Natural killer cell treated with Interleukin-12 subunit alpha and Interleukin-12 subunit beta and Interleukin-15 and Interleukin-18, amount 100 ng/mL, for 72 hours (primary cell): ENCODE measurements at regions not wholly inside any gene's neighbourhood (a gene's known extent, or its start where the extent isn't known, plus 50 kb on each side); places are given as distances from the start of the nearest gene placed in this dataset.
"Not testable (repeated sequence)": the region's sequence is repeated elsewhere in the genome, so short reads cannot be mapped to it uniquely, and the experiment has no call there.

Source experiments
- ATAC-seq, 2 donors: fragments of 150-1000 bp; cut with Tn5 transposase in 1 of 2; sonication (Bioruptor Pico), chemical (Tn5 transposase) in 1 of 2; 2 replicates each; pipeline ENCODE4 v1.10.0; 2021
- DNase-seq: peaks from one replicate; pipeline ENCODE4 v3.0.0; 2022; ENCODE audit warnings: low spot score
- H3K27ac Mint-ChIP-seq, 2 donors: 1 replicate in 1 of 2; 2 replicates in 1 of 2; pipeline ENCODE4 v1.8.0; 2022; ENCODE audit warnings: mixed read lengths in 2 of 2, mild to moderate bottlenecking in 1 of 2, moderate library complexity in 1 of 2
- H3K27me3 Mint-ChIP-seq, 2 donors: 1 replicate in 1 of 2; 2 replicates in 1 of 2; pipeline ENCODE4 v1.8.0; 2022; ENCODE audit warnings: mixed read lengths in 2 of 2
- H3K36me3 Mint-ChIP-seq: one replicate; pipeline ENCODE4 v1.8.0; 2022; ENCODE audit warnings: mixed read lengths
- H3K4me1 Mint-ChIP-seq, 2 donors: 1 replicate in 1 of 2; 2 replicates in 1 of 2; pipeline ENCODE4 v1.8.0; 2022; ENCODE audit warnings: low read depth in 2 of 2, mixed read lengths in 2 of 2, mild to moderate bottlenecking in 1 of 2
- H3K4me3 Mint-ChIP-seq: one replicate; pipeline ENCODE4 v1.8.0; 2022; ENCODE audit warnings: mixed read lengths
- H3K9me3 Mint-ChIP-seq: 2 replicates; pipeline ENCODE4 v1.8.0; 2022; ENCODE audit warnings: mixed read lengths

DNA sequence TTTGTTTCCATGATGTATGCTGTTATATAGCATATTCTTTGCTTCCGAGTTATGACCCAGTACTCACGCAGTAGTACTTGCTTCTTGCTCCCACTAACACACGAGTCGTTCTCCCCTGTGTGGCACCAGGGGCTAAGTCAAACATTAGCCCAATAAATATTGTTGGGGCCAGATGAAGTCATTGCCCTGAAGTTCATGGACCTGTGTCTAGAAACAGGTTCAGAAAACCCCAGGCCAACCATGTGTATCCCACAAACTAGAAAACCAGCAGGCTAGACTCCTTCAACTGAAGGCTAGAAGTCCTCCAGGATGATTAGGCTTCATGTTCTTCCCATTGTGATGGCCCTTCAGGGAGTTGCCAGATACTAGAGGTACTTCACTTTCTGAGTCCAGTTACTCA, 198.2 kb upstream of the RBM19 start:
- Mint-ChIP-seq H3K4me3 (no peak overlapping the region), H3K36me3 (no peaks in the 10 kb centered on the region), H3K4me1 (no peaks in the 10 kb centered on the region), H3K27me3 (peaks cover 0 to 6% of the 10 kb centered on the region in 2 donors), H3K9me3 (no peaks in the 10 kb centered on the region), H3K27ac (no peak overlapping the region)
- no peak for DNase-seq
- ATAC-seq: no peak

DNA sequence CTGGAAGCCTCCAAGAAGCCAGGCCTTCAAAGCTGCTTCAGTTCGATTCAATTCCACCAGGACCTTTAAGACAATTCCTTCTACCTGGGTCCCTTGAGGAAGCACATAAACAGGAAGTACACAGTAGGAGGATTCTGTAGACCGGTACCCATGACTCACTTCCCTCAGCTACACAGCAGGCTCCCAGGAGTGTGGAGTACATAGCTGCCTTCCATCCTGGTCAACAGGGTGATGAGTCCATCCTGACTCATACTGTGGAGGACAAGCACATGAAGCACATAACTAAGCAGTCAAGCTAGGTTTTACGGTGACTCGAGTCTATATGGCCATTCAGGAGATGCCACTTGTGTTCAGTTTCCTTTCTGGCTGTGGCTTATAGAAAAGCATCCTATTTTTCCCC, 197.6 kb upstream of the RBM19 start:
- DNase-seq: no peak
- Mint-ChIP-seq H3K4me3 (no peak overlapping the region), H3K4me1 (no peaks in the 10 kb centered on the region), H3K27me3 (peaks cover 0 to 6% of the 10 kb centered on the region in 2 donors), H3K9me3 (no peaks in the 10 kb centered on the region), H3K27ac (no peak overlapping the region), H3K36me3 (no peaks in the 10 kb centered on the region)
- no peak for ATAC-seq

DNA sequence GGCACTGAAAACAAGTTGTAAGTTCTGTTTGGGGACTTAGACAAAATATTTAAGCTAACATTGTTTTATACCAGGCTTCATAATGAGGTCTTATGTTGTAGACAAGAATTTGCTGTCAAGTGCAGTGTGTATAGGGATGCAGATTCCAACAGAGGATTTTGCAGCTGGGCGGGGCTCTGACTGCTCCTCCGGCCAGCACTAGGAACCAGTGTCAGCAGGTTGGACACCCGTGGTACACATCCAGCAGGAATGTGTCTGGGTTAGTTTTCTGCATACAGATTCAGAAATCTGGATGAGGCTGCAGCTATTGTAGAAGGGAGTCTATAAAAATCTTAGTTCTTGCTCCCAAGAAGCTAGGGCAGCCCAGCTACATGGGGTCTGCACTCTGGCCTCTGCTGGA, 194.3 kb upstream of the RBM19 start:
- Mint-ChIP-seq H3K27me3 (peaks cover 0 to 8% of the 10 kb centered on the region in 2 donors), H3K27ac (no peak overlapping the region), H3K36me3 (no peaks in the 10 kb centered on the region), H3K4me1 (no peaks in the 10 kb centered on the region), H3K9me3 (no peaks in the 10 kb centered on the region), H3K4me3 (no peak overlapping the region)
- ATAC-seq (no peak), DNase-seq (no peak)

DNA sequence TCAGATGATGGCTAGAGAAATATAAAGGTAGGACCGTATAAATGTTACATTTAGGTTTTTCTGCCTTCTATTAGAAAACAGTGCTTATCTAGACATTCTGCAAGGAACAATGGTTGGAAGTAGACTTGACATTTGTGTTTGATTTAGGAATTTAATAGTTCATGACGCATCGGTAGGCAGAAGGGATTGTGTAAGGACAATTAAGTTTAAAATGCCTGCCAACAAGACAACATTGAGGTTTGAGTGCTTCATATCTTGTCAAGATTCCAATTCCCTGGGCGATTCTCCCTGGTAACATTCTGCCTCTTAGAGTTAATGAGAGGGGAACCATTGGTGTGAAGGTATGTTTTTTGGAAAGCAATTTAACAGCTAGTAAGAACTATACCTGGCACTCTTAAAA, 186.8 kb upstream of the RBM19 start:
- peaks cover 0 to 6% of the 10 kb centered on the region in 2 donors for H3K27me3 Mint-ChIP-seq
- ATAC-seq (no peak), DNase-seq (no peak)
- no peaks in the 10 kb centered on the region for H3K36me3 Mint-ChIP-seq
- H3K4me1 Mint-ChIP-seq: no peaks in the 10 kb centered on the region
- H3K9me3 Mint-ChIP-seq: peaks cover under 1% of the 10 kb centered on the region
- H3K27ac Mint-ChIP-seq: no peak overlapping the region
- no peak overlapping the region for H3K4me3 Mint-ChIP-seq

- no peak overlapping the region for H3K4me3 Mint-ChIP-seq
- peaks cover 3% of the 10 kb centered on the region for H3K9me3 Mint-ChIP-seq
- H3K36me3 Mint-ChIP-seq: no peaks in the 10 kb centered on the region
- DNase-seq: no peak
- no peak overlapping the region for H3K27ac Mint-ChIP-seq
- no peaks in the 10 kb centered on the region for H3K4me1 Mint-ChIP-seq
- ATAC-seq: no peak
- H3K27me3 Mint-ChIP-seq: peaks cover 0 to 6% of the 10 kb centered on the region in 2 donors
These were observed 185.9 kb upstream of the RBM19 start for GRCh38 chr12:114152066-114152465.

- H3K27ac Mint-ChIP-seq, H3K36me3 Mint-ChIP-seq, ATAC-seq, DNase-seq, H3K27me3 Mint-ChIP-seq, H3K9me3 Mint-ChIP-seq, H3K4me1 Mint-ChIP-seq, H3K4me3 Mint-ChIP-seq: not testable (repeated sequence)
These were observed 184.5 kb upstream of the RBM19 start for GRCh38 chr12:114150584-114150983.

DNA sequence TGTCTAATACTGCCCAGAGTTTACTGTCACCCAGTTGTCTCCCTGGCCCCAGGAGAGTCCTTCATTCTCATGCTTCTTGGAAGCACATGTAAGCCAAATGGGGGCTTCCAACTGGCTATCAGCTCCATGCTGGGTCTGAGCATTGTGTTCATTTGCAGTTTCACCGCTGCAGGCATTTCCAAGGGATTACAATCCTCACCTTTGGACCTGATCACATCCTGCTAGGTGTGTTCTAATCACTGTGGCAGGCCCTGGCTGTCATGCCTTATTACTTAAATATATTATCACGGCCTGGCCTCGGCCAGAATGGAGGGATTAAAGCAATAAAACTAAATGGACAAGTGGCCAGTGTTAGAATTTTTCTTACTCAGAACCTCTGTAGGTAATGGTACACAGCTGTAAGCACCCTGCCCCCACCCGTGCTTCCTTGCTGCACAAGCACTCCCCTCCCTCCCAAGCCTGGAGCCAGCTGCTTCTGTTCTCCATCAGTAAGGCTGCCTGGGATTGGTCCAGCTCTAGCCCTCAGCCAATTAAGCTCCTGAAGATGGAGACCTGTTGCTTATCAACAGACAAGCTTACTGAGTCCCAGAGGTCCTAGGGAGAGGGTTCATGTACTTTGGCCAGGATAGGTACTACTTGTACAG, 175.9 kb upstream of the RBM19 start:
- Mint-ChIP-seq H3K9me3 (peaks cover 3% of the 10 kb centered on the region), H3K27ac (no peak overlapping the region), H3K4me1 (no peaks in the 10 kb centered on the region), H3K27me3 (peaks cover 0 to 2% of the 10 kb centered on the region in 2 donors), H3K4me3 (no peak overlapping the region), H3K36me3 (no peaks in the 10 kb centered on the region)
- no peak for DNase-seq
- no peak for ATAC-seq

DNA sequence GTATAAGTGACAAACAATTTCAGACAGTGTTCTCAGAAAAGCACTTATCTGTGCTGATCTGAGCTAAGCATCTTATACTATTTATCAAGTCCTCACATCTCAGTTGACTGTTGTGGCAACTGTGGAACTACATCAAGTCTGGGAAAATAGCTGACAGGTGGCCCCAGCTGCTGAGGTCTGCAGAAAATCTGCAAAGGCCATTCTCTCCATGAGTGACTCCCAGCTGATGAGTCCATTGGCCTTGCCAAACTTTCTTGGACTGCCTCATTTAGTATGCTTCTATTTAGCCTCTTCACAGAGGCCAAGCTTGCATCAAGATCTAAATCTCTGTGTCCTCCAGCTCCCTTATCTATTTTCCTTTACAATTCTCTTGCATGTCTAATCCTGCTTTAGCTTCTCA, 174.5 kb upstream of the RBM19 start:
- Mint-ChIP-seq H3K27ac (no peak overlapping the region), H3K4me3 (no peak overlapping the region), H3K9me3 (peaks cover 3% of the 10 kb centered on the region), H3K27me3 (peaks cover 0 to 2% of the 10 kb centered on the region in 2 donors), H3K4me1 (no peaks in the 10 kb centered on the region), H3K36me3 (no peaks in the 10 kb centered on the region)
- ATAC-seq (no peak), DNase-seq (no peak)

- Mint-ChIP-seq H3K4me1 (no peaks in the 10 kb centered on the region), H3K27ac (no peak overlapping the region), H3K36me3 (no peaks in the 10 kb centered on the region), H3K4me3 (no peak overlapping the region), H3K9me3 (peaks cover 3% of the 10 kb centered on the region), H3K27me3 (peaks cover 7% of the 10 kb centered on the region in 2 donors)
- ATAC-seq (no peak), DNase-seq (no peak)
These were observed 170.5 kb upstream of the RBM19 start for GRCh38 chr12:114136631-114137030.

DNA sequence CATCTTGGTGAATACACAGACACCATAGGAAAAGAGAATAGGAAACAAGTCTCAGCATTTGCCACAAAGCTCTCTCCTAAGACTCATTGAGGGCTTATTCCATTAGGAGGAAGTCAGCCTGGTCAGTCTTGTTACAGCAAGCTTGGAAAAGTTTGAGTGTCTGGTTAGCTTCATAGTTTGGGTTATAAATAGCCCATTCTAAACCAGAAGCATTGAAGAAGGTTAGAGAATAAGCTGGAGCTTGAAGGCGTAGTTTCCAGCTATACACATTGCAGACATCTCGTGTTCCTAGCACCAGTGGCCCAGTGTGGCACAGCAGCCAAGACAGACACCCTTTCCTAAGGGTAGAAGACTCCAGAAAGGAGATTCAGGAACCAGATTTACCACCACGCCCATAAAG, 168.8 kb upstream of the RBM19 start:
- H3K27ac Mint-ChIP-seq: no peak overlapping the region
- H3K9me3 Mint-ChIP-seq: peaks cover 3% of the 10 kb centered on the region
- H3K4me3 Mint-ChIP-seq: no peak overlapping the region
- ATAC-seq (no peak), DNase-seq (no peak)
- H3K36me3 Mint-ChIP-seq: no peaks in the 10 kb centered on the region
- H3K4me1 Mint-ChIP-seq: no peaks in the 10 kb centered on the region
- peaks cover 5 to 15% of the 10 kb centered on the region in 2 donors for H3K27me3 Mint-ChIP-seq

DNA sequence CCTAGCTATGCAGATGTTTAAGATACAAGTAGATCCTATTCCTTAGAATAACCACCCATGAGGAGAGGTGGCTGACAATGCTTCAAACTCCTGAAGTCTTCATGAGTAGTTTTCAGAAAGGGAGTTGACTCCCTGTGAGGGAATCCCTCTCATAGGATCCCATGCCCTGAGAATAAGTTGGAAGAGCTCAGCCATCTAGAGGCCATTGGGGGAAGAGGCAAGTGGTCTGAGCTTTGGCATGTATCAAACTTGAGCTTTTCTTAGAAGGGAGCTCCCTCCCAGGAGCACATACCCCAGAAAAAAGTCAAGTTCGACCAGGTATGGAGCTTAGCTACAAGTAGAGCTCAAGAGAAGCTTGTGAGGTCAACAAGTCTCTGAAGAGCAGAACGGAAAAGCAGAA, 165.7 kb upstream of the RBM19 start:
- no peak overlapping the region for H3K4me3 Mint-ChIP-seq
- H3K9me3 Mint-ChIP-seq: peaks cover 7% of the 10 kb centered on the region
- H3K36me3 Mint-ChIP-seq: no peaks in the 10 kb centered on the region
- H3K4me1 Mint-ChIP-seq: no peaks in the 10 kb centered on the region
- no peak for DNase-seq
- peaks cover 5 to 15% of the 10 kb centered on the region in 2 donors for H3K27me3 Mint-ChIP-seq
- ATAC-seq: no peak
- no peak overlapping the region for H3K27ac Mint-ChIP-seq

DNA sequence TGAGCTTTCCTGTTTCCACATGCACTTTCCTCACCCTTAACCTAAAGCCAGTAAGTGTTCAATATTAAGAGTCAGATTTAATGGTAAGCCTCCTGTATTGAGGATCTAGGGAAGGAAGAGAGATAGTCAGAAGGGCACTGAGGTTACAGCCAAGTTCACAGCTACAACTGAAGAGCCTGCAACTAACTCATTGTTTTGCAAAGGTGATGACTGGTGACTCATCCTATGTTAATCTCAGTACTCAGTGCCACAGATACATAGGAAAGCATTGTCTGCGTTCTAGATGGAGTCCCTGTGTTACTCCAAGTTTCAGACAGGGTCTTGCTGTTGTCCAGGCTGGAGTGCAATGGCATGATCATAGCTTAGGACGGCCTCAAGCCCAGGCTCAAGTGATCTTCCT, 157.0 kb upstream of the RBM19 start:
- H3K27ac Mint-ChIP-seq: no peak overlapping the region
- H3K4me1 Mint-ChIP-seq: no peaks in the 10 kb centered on the region
- ATAC-seq (no peak), DNase-seq (no peak)
- H3K36me3 Mint-ChIP-seq: no peaks in the 10 kb centered on the region
- no peak overlapping the region for H3K4me3 Mint-ChIP-seq
- H3K27me3 Mint-ChIP-seq: no peaks in the 10 kb centered on the region
- H3K9me3 Mint-ChIP-seq: peaks cover under 1% of the 10 kb centered on the region

DNA sequence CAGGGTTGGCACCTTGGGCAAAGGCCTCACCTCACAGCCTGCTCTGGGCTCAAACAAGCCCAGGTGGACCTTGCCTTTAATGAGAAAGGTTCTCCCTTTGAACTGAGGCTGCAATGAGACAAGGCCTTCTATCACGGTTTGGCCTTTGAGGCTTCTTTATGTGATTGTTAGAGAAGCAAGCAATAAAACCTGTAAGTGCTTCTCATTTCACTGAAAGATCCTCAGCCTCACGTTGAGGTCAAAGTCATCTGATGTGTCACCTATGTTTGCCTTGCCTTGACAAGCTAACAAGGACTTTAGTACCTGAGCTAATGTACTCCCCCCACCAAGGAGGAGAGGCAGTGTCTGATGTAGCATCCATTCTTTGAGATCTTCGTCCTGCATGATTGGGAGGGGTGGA, 155.9 kb upstream of the RBM19 start:
- Mint-ChIP-seq H3K9me3 (no peaks in the 10 kb centered on the region), H3K27ac (no peak overlapping the region), H3K4me1 (no peaks in the 10 kb centered on the region), H3K36me3 (no peaks in the 10 kb centered on the region), H3K4me3 (no peak overlapping the region), H3K27me3 (no peaks in the 10 kb centered on the region)
- no peak for DNase-seq
- ATAC-seq: no peak

- DNase-seq (no peak), ATAC-seq (no peak)
- Mint-ChIP-seq H3K27me3 (no peaks in the 10 kb centered on the region), H3K27ac (no peak overlapping the region), H3K4me3 (no peak overlapping the region), H3K36me3 (no peaks in the 10 kb centered on the region), H3K4me1 (no peaks in the 10 kb centered on the region), H3K9me3 (no peaks in the 10 kb centered on the region)
These were observed 153.2 kb upstream of the RBM19 start for GRCh38 chr12:114119316-114119715.

DNA sequence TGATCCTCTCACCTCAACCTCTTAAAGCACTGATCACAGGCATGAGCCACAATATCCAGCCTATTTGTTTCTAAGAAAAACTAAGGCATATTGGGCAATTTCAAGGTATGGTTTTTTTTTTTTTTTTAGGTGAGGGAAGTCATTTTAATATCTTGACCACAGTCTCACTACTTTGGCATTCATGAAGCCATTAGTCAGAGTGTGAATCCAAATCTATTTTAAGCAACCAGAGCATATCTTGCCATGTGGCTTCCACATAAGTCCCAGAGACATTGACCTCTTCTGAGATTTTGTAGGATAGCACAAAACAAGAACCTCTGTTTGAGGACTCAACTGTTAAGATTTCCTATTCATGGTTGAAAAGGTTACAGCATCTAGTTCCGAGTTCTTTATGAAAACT, 130.3 kb upstream of the RBM19 start:
- Mint-ChIP-seq H3K27ac (no peak overlapping the region), H3K36me3 (no peaks in the 10 kb centered on the region), H3K27me3 (no peaks in the 10 kb centered on the region), H3K9me3 (peaks cover 10% of the 10 kb centered on the region), H3K4me3 (no peak overlapping the region), H3K4me1 (no peaks in the 10 kb centered on the region)
- ATAC-seq (no peak), DNase-seq (no peak)
